ENCODE measurements at regions not wholly inside any gene's neighbourhood (a gene's known extent, or its start where the extent isn't known, plus 50 kb on each side); places are given as distances from the start of the nearest gene placed in this dataset.
A peak's percentile ranks its signal among the peaks of the same experiment; 100 is the strongest.

DNA sequence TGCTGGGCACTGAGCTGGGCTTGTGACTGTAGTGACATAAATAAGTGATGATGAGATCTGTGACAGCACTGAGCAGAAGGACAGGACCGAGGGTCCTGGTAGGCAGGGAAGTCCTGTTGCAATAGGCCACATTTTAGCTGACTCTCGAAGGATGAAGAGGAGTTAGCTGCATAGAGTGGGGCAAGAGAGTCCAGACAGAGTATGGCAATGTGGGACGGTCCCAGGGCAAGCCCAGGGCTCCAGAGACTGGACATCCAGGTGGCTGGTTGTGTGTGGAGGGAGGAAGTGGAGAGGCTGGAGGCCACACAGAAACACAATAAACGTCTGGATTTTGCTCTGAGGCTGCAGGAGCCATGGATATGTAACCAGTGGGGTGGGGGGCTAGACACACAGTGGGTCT, 64.5 kb upstream of the ZNF423 start:
- DNase-seq (ENCODE audit: low read depth in 2 of 2): no peak
- TF ChIP-seq, protein P1, sequence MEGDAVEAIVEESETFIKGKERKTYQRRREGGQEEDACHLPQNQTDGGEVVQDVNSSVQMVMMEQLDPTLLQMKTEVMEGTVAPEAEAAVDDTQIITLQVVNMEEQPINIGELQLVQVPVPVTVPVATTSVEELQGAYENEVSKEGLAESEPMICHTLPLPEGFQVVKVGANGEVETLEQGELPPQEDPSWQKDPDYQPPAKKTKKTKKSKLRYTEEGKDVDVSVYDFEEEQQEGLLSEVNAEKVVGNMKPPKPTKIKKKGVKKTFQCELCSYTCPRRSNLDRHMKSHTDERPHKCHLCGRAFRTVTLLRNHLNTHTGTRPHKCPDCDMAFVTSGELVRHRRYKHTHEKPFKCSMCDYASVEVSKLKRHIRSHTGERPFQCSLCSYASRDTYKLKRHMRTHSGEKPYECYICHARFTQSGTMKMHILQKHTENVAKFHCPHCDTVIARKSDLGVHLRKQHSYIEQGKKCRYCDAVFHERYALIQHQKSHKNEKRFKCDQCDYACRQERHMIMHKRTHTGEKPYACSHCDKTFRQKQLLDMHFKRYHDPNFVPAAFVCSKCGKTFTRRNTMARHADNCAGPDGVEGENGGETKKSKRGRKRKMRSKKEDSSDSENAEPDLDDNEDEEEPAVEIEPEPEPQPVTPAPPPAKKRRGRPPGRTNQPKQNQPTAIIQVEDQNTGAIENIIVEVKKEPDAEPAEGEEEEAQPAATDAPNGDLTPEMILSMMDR (IDR thresholded peaks at IDR 0.05; ENCODE audit: low read depth, low read length): no peak
- H3K4me3 ChIP-seq (replicated peaks in 1 of 2; ENCODE audit: low read depth in 2 of 2, low read length in 2 of 2): no peak overlapping the region

DNA sequence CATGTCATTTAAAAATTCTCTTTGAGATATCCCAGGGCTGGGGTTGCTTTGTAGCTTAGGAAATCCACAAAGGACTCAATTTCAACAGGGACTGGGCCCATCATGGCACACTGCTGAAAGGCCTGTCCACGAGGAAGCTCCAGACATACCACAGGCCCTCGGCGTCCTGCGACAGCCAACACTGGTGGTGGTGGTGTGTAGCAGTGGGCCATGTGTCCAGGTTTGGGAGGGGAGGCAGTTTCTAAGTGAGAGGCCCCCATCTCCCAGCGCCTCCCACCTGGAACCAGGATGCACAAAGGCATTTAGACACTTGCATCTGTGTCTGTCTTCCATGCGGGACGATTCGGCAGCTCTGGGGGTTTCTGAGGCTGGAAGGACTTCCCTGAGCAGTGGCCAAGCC, 65.2 kb upstream of the ZNF423 start:
- no peak overlapping the region for H3K4me3 ChIP-seq (replicated peaks in 1 of 2; ENCODE audit: low read depth in 2 of 2, low read length in 2 of 2)
- TF ChIP-seq, protein P1 (IDR thresholded peaks at IDR 0.05; ENCODE audit: low read depth, low read length): no peak
- DNase-seq (ENCODE audit: low read depth in 2 of 2): no peak

DNA sequence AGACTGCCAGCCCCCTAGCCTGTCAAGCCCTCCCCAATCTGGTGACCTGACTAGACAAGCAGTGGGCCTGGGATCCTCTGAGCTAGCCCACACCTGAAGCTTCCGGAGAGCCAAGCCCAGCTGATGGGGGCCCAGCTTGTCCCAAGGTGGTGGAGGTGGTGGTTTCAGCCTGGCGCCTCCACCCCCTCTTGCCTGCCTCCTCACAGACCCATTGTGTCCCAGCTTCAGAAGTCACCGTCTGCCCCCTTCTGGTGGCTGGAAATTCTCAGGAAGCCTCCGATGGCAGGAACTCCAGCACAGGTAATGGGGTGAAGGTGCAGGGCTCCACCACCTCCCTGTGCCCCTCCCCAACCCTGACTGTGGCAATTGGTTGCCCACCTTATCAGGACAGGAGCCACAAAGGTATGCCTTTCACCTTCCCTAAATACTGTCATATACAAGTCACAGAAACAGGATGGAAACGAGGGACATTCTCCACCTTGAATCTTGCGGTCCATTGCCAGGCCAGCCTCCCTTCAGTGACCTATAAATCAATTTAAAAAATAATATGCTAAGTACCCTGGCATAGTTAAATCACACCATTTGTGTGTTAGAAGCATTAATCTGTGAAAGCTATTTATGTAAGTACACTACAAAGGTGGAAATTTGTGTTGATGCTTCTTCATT, 66.0 kb upstream of the ZNF423 start:
- peak; percentile 68 to 69 for DNase-seq (ENCODE audit: low read depth in 2 of 2)
- H3K4me3 ChIP-seq (replicated peaks in 1 of 2; ENCODE audit: low read depth in 2 of 2, low read length in 2 of 2): no peak overlapping the region
- TF ChIP-seq, protein P1 (IDR thresholded peaks at IDR 0.05; ENCODE audit: low read depth, low read length): peak; percentile 67

DNA sequence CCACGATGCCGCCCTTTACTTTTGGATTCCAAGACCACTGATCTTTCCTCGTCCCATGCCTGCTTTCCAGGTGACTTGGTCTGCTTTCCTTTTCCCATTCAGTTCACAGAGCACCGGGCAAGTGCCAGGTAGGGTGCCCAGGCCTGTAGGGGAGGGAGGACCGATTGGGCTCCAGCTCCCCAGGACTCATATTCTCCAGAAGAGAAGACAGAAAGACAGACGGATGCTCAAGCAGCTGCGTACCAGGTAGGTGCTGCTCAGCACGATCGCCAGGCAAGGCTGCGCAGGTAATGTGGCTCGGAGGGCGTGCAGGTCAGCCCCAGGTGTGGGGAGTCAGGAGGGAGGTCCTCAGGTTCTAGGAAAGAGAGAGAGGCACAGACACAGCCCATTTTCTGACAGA, 67.5 kb upstream of the ZNF423 start:
- DNase-seq (ENCODE audit: low read depth in 2 of 2): no peak
- H3K4me3 ChIP-seq (replicated peaks in 1 of 2; ENCODE audit: low read depth in 2 of 2, low read length in 2 of 2): no peak overlapping the region
- TF ChIP-seq, protein P1 (IDR thresholded peaks at IDR 0.05; ENCODE audit: low read depth, low read length): no peak

DNA sequence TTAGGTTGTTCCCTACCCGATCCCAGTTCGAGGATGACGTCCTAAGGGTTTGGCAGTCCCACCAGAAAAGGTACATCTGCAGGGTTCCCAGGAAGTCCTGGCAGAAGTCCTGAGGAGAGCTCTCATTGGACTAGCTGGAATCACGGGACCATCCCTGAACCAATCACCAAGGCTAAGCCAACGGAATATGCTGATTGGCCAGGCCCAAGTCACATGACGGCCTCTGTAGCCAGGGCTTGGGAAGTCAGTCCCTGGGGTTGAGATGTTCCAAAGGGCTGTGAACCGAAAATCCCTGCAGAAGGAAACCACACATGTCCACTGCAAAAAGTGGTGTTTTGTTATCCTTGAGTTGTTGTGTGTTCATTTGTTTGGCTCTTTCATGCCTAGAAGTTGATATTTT, 68.2 kb upstream of the ZNF423 start:
- TF ChIP-seq, protein P1 (IDR thresholded peaks at IDR 0.05; ENCODE audit: low read depth, low read length): no peak
- no peak overlapping the region for H3K4me3 ChIP-seq (replicated peaks in 1 of 2; ENCODE audit: low read depth in 2 of 2, low read length in 2 of 2)
- DNase-seq (ENCODE audit: low read depth in 2 of 2): peak in 1 of 2 donors; percentile 5

DNA sequence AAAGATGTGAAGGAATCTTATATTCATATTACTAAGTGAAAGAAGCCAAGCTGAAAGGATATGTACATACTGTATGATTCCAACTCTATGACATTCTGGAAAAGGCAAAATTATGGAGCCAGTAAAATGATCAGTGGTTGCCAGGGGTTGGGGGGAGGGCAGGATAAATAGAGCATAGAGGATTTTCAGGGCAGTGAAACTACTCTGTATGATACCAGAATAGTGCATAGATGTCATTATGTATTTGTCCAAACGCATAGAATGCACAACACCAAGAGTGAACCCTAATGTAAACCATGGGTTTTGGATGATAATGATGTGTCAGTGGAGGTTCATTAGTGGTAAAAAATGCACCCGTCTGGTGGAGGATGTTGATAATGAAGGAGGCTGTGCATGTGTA, 71.0 kb upstream of the ZNF423 start:
- DNase-seq (ENCODE audit: low read depth in 2 of 2): no peak
- TF ChIP-seq, protein P1 (IDR thresholded peaks at IDR 0.05; ENCODE audit: low read depth, low read length): no peak
- H3K4me3 ChIP-seq (replicated peaks in 1 of 2; ENCODE audit: low read depth in 2 of 2, low read length in 2 of 2): no peak overlapping the region

Data from cardiac fibroblast (primary cell).